ENCODE measurements at regions not wholly inside any gene's neighbourhood (a gene's known extent, or its start where the extent isn't known, plus 50 kb on each side); places are given as distances from the start of the nearest gene placed in this dataset.

GRCh38 chr21:35316933-35317332, 267.8 kb upstream of the RUNX1 start:
- 46 to 57% (median 50%) methylated on average over 4 of the region's 4 CpGs for WGBS, 4 donors
- TF ChIP-seq, protein P1, sequence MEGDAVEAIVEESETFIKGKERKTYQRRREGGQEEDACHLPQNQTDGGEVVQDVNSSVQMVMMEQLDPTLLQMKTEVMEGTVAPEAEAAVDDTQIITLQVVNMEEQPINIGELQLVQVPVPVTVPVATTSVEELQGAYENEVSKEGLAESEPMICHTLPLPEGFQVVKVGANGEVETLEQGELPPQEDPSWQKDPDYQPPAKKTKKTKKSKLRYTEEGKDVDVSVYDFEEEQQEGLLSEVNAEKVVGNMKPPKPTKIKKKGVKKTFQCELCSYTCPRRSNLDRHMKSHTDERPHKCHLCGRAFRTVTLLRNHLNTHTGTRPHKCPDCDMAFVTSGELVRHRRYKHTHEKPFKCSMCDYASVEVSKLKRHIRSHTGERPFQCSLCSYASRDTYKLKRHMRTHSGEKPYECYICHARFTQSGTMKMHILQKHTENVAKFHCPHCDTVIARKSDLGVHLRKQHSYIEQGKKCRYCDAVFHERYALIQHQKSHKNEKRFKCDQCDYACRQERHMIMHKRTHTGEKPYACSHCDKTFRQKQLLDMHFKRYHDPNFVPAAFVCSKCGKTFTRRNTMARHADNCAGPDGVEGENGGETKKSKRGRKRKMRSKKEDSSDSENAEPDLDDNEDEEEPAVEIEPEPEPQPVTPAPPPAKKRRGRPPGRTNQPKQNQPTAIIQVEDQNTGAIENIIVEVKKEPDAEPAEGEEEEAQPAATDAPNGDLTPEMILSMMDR (IDR thresholded peaks at IDR 0.05), result no peak
- no peak for TF ChIP-seq POLR2A (IDR thresholded peaks at IDR 0.05)
- Histone ChIP-seq H3K27me3 (no peaks in the 10 kb centered on the region), H3K4me3 (no peak overlapping the region), H3K4me1 (replicated peaks in 1 of 2) (peaks cover 0 to 9% of the 10 kb centered on the region in 2 donors), H3K27ac (no peak overlapping the region), H3K36me3 (replicated peaks in 1 of 2) (no peaks in the 10 kb centered on the region), H3K9me3 (replicated peaks in 1 of 3) (no peaks in the 10 kb centered on the region)
- peak in 4 of 7 donors; percentile 54 to 75 (median 73) for DNase-seq
- intact Hi-C loops (cut with DNase I), result no loop called here

DNA sequence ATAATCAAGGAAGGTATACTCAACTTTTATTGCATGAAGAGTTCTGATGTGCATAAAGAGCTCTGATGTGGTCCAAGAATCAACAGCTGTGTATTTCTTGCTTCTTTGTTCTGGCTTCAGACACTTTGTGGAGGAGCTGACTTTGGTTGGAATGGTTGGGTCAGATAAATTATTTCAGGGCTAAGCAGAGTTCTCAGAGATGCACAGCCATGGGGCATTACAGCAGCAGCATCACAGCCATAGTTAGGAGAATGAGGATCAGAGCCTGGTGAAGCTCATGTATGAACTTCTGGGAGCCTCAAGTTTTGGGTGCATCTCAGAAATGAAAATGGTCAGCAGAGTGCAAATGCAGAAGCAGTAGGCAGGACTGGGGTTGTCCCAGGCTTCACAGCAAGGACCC, 267.4 kb upstream of the RUNX1 start:
- no peak overlapping the region for H3K27ac ChIP-seq
- intact Hi-C loops (cut with DNase I), result no loop called here
- DNase-seq, result no peak
- TF ChIP-seq, protein P1 (IDR thresholded peaks at IDR 0.05), result no peak
- no peaks in the 10 kb centered on the region for H3K27me3 ChIP-seq
- no peaks in the 10 kb centered on the region for H3K36me3 ChIP-seq (replicated peaks in 1 of 2)
- H3K9me3 ChIP-seq (replicated peaks in 1 of 3), result no peaks in the 10 kb centered on the region
- peaks cover 0 to 9% of the 10 kb centered on the region in 2 donors for H3K4me1 ChIP-seq (replicated peaks in 1 of 2)
- H3K4me3 ChIP-seq, result no peak overlapping the region

DNA sequence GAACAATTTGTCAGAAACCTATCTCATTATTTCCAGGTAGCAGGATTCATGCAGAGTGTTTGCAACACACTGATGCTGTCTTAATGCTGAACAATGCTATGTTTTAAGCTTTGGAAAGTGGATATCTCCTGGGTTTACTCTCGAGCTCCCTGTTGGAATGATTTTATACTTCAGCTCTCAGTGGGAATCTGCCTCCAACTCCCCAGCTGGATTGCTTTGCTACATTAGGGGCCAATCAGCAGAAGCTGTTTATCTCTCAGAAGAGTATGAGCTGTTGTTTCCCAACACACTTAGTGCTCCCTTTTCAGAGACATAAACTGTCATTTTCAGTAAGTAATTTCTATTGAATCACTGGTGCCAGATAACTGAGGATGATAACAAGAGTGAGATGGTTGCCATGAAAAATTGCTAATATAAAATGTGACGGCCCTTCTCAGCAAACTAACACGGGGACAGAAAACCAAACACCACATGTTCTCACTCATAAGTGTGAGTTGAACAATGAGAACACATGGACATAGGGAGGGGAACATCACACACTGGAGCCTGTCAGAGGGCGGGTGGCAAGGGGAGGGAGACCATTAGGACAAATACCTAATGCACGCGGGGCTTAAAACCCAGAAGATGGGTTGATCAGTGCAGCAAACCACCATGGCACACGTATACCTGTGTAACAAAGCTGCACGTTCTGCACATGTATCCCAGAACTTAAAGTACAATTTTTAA, 265.9 kb upstream of the RUNX1 start:
- 64 to 71% (median 67%) methylated on average over 8 of the region's 8 CpGs for WGBS, 4 donors
- Histone ChIP-seq H3K9me3 (replicated peaks in 1 of 3) (no peaks in the 10 kb centered on the region), H3K36me3 (replicated peaks in 1 of 2) (no peaks in the 10 kb centered on the region), H3K27me3 (no peaks in the 10 kb centered on the region), H3K4me1 (replicated peaks in 1 of 2) (peaks cover 0 to 9% of the 10 kb centered on the region in 2 donors), H3K27ac (no peak overlapping the region), H3K4me3 (no peak overlapping the region)
- TF ChIP-seq, protein P1 (IDR thresholded peaks at IDR 0.05), result no peak
- TF ChIP-seq POLR2A (IDR thresholded peaks at IDR 0.05), result no peak
- DNase-seq, result peak in 3 of 7 donors; percentile 17 to 27 (median 19)
- intact Hi-C loops (cut with DNase I), result no loop called here

GRCh38 chr21:35311985-35312384, 262.9 kb upstream of the RUNX1 start:
- TF ChIP-seq POLR2A (IDR thresholded peaks at IDR 0.05), result no peak
- TF ChIP-seq, protein P1 (IDR thresholded peaks at IDR 0.05), result no peak
- Histone ChIP-seq H3K27ac (no peak overlapping the region), H3K36me3 (replicated peaks in 1 of 2) (no peaks in the 10 kb centered on the region), H3K4me3 (no peak overlapping the region), H3K4me1 (replicated peaks in 1 of 2) (peaks cover 0 to 9% of the 10 kb centered on the region in 2 donors), H3K27me3 (no peaks in the 10 kb centered on the region), H3K9me3 (replicated peaks in 1 of 3) (no peaks in the 10 kb centered on the region)
- intact Hi-C loops (cut with DNase I), result no loop called here
- no peak for DNase-seq
- WGBS, 4 donors, result 86 to 94% (median 93%) methylated on average over 3 of the region's 3 CpGs

Data from adrenal gland (tissue), 9 donors.